AG09309 (cell line): ENCODE measurements at regions not wholly inside any gene's neighbourhood (a gene's known extent, or its start where the extent isn't known, plus 50 kb on each side); places are given as distances from the start of the nearest gene placed in this dataset.

Source experiments
- DNase-seq: peaks from one replicate; pipeline ENCODE4 v3.0.0-alpha.2; 2010; ENCODE audit warnings: low read depth
- H3K4me3 ChIP-seq: 2 replicates; pipeline ENCODE4 v1.5.1; 2011; ENCODE audit warnings: mild to moderate bottlenecking, low read depth, low read length, moderate library complexity; ENCODE audit not compliant: control insufficient read depth
- TF ChIP-seq, protein P1 (sequence below): IDR thresholded peaks from 2 replicates; pipeline ENCODE4 v1.5.1; 2011; ENCODE audit warnings: mild to moderate bottlenecking, low read depth, low read length, inconsistent platforms; ENCODE audit not compliant: insufficient read depth, control insufficient read depth; ENCODE audit errors: missing control alignments

DNA sequence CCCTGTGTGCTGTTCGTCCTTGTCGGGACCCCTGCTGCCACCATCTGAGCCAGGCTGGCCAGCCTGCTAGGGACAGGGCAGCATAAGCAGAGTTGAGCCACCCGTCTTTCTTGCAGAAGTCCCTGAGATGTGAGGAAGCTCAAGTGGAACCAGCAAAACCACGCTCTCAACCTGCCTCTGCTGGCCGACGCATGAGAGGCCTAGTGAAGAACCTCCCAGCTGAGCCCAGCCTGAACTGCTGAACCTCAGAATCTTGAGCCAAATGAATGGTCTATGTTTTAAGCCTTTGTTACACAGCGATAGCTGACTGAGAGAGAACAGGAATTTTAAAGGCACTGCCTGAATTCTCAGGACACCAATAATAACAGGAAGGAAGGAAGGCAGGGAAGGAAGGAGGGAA, 98.9 kb upstream of the ADRA2C start:
- no peak for DNase-seq
- no peak overlapping the region for H3K4me3 ChIP-seq
- TF ChIP-seq, protein P1, sequence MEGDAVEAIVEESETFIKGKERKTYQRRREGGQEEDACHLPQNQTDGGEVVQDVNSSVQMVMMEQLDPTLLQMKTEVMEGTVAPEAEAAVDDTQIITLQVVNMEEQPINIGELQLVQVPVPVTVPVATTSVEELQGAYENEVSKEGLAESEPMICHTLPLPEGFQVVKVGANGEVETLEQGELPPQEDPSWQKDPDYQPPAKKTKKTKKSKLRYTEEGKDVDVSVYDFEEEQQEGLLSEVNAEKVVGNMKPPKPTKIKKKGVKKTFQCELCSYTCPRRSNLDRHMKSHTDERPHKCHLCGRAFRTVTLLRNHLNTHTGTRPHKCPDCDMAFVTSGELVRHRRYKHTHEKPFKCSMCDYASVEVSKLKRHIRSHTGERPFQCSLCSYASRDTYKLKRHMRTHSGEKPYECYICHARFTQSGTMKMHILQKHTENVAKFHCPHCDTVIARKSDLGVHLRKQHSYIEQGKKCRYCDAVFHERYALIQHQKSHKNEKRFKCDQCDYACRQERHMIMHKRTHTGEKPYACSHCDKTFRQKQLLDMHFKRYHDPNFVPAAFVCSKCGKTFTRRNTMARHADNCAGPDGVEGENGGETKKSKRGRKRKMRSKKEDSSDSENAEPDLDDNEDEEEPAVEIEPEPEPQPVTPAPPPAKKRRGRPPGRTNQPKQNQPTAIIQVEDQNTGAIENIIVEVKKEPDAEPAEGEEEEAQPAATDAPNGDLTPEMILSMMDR = no peak

DNA sequence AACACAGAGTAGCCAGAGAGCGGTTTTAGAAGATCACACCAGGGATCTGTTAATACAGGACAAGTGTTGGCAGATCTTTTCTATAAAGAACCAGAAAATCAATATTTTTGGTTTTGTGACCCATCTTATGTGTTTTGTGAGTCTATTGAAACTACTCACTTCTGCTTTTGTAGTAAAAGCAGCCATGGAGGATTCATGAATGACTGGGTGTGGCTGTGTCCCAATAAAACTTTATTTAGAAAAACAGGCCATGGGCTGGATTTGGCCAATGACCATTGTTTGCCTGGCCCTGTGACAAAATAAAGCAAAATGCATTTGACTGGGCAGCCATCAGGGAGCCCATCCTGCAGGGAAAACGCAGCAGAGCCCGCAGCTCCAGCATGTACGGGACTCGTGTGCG, 99.9 kb upstream of the ADRA2C start:
- no peak for DNase-seq
- TF ChIP-seq, protein P1 = no peak
- no peak overlapping the region for H3K4me3 ChIP-seq

DNA sequence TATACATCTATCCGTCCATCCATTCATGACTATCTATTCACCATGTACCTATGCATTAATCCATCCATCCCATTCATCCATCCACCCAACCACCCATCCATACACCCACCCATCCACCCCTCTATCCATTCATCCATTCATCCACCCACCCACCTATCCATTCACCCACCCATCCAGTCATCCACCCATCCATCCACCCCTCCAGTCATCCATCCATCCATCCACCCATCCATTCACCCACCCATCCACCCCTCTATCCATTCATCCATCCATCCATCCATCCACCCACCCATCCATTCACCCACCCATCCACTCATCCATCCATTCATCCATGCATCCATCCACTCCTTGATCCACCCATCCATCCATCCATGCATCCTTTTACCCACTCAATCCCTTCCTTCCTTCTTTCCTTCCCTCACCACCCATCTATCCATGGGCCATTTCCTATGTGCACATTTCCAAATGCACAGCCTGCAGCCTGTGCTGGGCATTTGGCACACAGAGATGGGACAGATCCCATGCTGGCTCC, 100.8 kb upstream of the ADRA2C start:
- TF ChIP-seq, protein P1 = no peak
- H3K4me3 ChIP-seq = no peak overlapping the region
- no peak for DNase-seq

DNA sequence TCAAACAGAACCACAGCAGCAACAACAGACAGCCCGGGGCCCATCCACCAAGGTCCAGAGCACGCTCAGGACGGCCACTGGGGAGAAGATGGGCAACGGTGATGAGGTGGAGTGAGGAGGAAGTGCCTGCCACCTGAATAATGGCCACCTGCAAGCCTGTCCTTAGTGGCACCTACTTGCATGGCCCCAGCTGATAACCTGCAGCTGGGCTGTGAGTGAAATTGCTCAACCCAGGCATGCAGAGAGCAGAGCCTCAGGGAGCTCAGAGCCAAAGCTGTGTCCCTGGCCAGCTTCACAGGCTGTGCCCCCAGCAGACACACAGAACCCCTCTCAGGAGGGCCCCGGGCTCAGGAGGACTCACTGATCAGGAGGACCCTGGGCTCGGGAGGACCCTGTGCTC, 102.4 kb upstream of the ADRA2C start:
- no peak overlapping the region for H3K4me3 ChIP-seq
- TF ChIP-seq, protein P1 = no peak
- DNase-seq = no peak

DNA sequence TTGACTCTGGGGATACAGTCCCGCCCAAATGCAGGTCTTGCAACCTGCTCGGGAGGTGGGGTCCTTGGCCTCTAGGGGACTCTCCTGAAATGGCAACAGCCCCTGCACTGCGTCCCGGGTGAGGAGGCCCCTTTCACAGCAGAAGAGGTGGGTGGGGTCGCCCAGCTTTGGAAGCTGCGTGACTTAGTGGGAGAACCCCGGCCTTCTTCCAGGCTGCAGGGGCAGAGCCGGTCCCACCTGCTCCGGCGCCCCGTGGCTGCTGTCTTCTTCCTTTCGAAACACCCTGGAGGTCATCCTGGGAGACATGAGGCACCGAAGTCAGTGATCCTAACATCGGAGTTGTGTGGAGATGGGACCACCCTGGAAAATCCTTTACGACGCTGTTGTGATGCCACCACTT, 103.7 kb upstream of the ADRA2C start:
- TF ChIP-seq, protein P1 = no peak
- H3K4me3 ChIP-seq = no peak overlapping the region

DNA sequence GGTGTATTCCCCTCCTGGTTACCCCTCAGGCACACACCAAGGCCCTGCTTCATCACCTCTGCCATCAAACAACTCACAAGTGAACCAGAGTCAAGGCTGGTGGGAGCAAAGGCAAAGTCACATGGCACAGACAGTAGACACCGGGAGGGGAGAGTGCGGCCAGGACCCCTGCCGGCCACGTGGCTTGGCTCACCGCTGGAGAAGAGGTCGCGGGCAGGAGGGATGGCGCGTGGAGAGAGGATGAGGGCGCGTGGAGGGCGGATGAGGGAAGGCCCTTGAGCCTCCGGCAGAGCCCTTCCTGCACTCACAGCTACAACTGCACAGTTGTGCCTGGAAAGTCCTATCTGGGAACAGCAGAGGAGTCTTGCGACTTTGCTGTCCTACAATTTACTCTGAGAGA, 104.2 kb upstream of the ADRA2C start:
- no peak for DNase-seq
- no peak overlapping the region for H3K4me3 ChIP-seq
- TF ChIP-seq, protein P1 = no peak

More for the DNA sequence above, 103.7 kb upstream of the ADRA2C start:
- DNase-seq = no peak
